DMS53 treated with DMSO at 0.1 percent for 48 hours (cell line): ENCODE measurements at regions not wholly inside any gene's neighbourhood (a gene's known extent, or its start where the extent isn't known, plus 50 kb on each side); places are given as distances from the start of the nearest gene placed in this dataset.
A peak's percentile ranks its signal among the peaks of the same experiment; 100 is the strongest.
"Not testable (repeated sequence)": the region's sequence is repeated elsewhere in the genome, so short reads cannot be mapped to it uniquely, and the experiment has no call there.

Experiments used
- DNase-seq: peaks from one replicate; lab custom pipeline; 2025; ENCODE audit not compliant: unreplicated experiment; lab: John Stamatoyannopoulos, UW

- no peak for DNase-seq
Observed at GRCh38 chr6:126890055-126890454, 228.4 kb upstream of the RSPO3 start.

DNA sequence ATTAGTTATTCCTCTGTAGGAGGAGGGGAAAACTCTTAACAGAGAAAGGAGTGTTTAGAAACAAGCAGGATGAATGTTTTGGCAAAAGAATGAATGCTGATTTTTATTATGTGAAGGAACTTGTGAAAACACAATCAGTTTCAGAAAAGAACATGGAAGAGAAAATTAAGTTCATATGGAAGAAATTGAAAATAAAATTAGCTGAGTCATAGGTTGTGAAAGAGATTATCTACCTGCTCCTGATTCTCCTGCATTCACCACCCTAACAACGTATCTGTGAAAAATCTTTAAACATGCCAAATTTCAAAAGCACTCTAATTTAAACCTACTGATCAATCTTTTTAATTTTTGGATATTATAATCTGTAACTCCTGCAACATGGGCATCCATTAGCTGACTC lies 227.3 kb upstream of the RSPO3 start:
- DNase-seq = no peak

- DNase-seq = not testable (repeated sequence)
Observed at GRCh38 chr6:126892869-126893268, 225.6 kb upstream of the RSPO3 start.

DNA sequence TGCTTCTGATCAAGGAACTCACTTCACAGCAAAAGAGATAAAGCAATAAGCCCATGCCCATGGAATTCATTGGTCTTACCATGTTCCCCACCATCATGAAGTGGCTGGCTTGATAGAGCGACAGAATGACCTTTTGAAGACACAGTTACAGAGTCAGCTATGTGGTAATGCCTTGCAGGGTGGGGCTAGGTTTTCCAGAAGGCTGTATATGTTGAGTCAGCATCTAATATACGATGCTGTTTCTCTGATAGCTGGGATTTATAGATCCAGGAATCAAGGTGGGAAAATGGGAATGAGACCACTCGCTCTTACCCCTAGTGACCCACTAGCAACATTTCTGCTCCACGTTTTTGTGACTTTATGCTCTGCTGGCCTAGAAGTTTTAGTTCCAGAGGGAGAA lies 220.7 kb upstream of the RSPO3 start:
- no peak for DNase-seq

GRCh38 chr6:126904176-126904575 lies 214.3 kb upstream of the RSPO3 start:
- no peak for DNase-seq

- peak; percentile 51 for DNase-seq
Observed at GRCh38 chr6:126905917-126906316, 212.6 kb upstream of the RSPO3 start.

DNA sequence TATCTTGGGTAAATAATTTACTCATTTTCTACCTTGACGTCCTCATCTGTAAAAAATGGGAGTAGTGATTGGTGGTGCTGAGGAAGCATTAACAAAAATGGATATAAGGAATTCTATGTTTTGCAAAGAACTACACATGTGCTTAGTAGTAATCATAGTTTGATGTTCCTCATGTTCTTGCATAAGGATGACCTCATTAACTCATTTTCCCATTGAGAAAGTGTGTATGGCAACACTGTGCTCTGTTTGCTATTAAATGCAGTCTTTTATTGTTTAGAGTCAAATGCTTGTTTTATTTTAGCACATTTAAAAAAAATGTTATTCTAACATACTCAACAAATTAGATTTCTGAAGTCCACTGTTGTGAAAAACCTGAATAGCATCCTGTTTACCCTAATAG lies 211.2 kb upstream of the RSPO3 start:
- no peak for DNase-seq

DNA sequence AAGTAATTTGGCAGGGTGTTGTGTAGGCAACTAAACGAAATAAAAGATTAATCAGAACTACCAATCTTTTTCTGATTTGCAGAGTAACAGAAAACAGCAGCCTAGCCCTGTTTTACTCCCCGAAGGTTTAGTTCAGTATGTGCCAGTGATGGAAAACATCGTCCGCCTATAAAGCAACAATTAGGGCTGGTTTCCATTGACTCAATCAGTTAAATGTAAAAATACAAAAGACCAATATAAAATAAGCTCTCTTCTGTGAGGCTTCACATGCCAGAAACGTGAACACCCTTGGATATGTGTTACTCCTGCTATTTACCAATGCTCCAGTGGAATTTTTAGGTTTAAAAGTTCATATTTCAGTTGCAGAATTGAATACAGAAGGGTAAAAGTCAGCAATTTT lies 210.5 kb upstream of the RSPO3 start:
- no peak for DNase-seq

DNA sequence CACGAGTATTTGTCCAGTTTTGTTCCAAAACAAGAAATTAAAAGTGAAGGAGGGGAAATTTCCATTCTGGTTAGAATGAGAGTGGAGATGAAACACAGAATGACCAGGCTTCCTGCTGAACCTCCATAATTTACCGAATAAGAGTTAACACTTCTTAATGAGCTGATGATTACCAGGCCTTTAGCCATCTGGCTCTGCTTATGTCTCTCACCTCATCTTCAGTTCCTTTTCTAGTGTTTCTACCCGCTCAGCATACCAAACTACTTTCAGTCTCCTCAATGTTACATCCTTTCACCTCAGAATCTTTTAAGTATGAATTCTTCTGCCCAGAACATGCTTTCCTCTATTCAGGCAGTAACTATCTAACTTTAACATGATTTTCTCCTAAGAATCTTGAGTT lies 209.0 kb upstream of the RSPO3 start:
- no peak for DNase-seq

DNA sequence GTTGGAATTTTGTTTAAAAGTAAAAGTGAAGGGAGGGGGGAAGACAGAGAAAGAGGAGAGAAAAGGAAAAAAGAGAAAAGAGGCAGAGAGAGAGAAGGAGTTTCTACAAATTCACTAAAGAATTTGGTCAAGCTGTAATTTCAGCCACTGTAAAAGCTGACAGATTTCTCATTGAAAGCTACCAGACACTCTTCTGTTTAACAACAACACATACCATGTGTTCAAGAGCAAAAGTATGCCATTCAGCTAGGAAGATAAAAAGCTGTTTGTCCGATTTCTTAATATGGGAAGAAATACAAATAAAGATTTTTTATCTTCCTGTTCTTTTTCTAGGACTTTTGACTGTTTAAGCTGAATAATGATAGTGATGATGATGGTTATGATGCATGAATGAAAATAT lies 204.8 kb upstream of the RSPO3 start:
- DNase-seq = no peak

GRCh38 chr6:126914172-126914571 lies 204.3 kb upstream of the RSPO3 start:
- DNase-seq = no peak

- DNase-seq = no peak
Observed at GRCh38 chr6:126914801-126915200, 203.7 kb upstream of the RSPO3 start.

GRCh38 chr6:126919947-126920346 lies 198.5 kb upstream of the RSPO3 start:
- no peak for DNase-seq

DNA sequence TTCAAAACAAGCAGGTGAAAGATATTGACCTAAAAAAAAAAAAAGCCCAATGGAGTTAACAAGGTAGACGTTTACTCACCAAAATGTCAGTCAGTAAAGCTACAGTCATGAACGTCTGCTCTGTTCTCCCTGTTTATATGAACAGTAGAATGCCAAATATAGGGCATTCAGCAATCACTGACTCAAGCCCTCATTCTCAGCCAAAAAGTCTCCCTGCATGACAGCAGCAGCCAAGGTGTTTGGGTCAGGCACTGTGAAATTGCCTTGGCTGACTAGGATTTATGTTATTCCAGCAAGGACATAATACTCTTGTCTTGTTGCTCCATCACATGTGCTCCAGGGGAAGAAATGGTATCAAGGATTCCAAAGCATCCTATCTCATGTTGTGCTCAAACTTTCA lies 194.7 kb upstream of the RSPO3 start:
- DNase-seq = no peak

GRCh38 chr6:126926926-126927325 lies 191.5 kb upstream of the RSPO3 start:
- no peak for DNase-seq

GRCh38 chr6:126927841-126928240 lies 190.6 kb upstream of the RSPO3 start:
- DNase-seq = no peak

DNA sequence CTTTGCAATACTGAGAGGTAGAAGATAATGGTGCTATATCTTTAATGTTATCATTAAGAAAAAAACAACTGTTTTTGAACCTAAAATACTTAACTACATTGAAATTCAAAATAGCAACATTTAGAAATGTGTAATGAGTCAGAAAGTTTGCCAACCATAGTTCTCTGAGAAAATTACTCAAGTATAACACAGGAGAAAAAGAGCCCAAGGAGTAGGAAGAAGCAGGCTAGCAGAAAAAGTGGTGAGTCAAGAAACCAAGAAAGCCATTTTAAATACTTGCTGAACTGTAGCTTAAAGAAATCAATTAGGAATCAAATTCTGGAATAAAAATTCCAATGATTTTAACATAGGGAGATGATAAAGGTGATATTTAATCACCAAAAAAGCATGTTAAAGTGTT lies 181.0 kb upstream of the RSPO3 start:
- no peak for DNase-seq

GRCh38 chr6:126939784-126940183 lies 178.7 kb upstream of the RSPO3 start:
- no peak for DNase-seq

DNA sequence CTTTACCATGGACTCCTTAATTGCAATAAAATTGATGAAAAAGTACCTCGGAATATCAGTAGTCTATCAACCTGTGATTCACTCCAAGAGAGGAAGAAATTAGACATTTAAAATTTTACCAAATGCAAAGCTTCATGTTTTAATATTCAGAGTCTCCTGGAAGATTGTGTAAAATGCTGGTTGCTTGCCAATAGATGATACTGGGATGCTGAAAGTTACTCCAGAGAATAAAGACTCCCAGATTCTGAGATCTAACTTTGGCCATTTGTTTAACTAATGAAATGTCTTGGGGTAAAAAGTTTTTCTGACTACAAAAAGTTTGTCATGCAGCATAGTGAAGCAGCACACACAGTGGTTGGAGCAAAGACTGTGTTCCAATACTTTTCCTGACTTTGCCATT lies 176.7 kb upstream of the RSPO3 start:
- no peak for DNase-seq

- no peak for DNase-seq
Observed at GRCh38 chr6:126944512-126944911, 174.0 kb upstream of the RSPO3 start.

DNA sequence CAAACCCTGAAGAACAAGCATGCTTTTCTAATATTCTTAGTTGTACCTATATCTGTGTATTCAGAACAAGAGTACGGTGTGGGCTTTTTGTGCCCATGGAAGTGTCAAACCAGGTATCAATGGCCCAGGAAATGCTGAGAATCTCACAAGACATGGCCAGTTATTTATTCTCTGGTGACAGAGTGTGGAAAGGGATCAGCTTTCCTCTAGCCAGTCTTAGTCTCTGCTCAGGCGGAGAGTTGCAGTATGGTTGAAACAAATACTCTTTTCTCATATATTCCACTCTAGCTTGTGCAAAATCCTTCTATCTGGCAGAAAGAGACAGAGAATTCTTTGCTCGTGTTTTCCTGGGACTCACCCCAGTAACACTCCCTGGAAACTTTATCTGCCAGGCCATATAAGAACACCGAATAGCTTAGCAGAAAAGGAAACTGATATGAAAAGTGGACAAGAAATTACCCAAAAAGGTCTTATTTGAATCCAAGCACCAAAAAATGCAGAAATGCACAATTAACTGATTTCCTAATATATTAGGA lies 173.3 kb upstream of the RSPO3 start:
- no peak for DNase-seq

DNA sequence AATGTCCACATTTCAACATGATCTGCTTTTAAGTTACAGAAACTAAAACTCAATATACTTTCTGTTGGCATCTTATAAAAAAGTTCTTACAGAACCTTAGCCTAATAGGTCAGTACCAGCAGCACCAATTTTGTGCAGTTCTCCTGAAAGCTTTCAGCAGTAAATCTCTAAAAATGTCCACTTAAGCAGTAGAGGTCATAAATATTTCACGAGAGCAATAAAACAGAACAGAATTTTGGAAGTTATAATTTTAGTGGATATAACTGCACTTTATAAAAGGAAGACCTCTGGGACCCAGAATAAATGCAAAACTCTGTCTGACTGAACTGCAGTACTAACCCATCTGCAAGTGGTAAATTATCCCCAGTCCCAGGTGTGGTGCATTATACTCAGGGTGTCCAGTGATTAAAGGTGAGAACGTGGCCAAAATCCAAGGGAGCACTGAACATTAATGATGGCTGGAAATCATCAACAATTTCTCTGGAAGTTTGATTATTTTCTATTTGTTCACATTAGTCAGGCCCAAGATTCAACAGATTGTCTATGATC lies 172.6 kb upstream of the RSPO3 start:
- DNase-seq = no peak

- DNase-seq = no peak
Observed at GRCh38 chr6:126947070-126947469, 171.4 kb upstream of the RSPO3 start.

DNA sequence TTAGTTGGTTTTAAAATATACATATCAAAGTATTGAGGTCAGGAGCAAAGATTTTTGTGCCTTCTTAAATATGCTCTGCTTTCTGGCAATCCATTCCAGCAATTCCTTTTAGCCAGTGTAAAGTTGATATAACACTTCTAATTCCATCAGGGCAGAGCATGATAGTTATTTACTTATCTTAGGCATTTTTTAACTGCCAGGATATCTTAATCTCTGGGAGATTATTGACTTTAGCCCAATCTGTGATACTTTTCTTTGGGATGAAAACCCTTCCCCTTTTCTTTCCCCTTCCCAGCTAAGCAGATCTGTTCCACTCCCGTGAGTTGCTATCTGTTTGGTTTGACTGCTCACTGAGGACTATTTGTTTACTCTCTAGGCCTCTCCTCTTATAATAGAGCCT lies 168.7 kb upstream of the RSPO3 start:
- no peak for DNase-seq
